SK-N-SH (cell line): ENCODE measurements at regions not wholly inside any gene's neighbourhood (a gene's known extent, or its start where the extent isn't known, plus 50 kb on each side); places are given as distances from the start of the nearest gene placed in this dataset.

Experiments used
- CTCF ChIA-PET: fragments of 300-600, 350-600 bp; formaldehyde crosslinking; extraction: SDS; loops from one replicate; lab custom pipeline; 2021; lab: Yijun Ruan, JAX
- POLR2A ChIA-PET: fragments of 350-600 bp; sonication (Branson Sonifier 250); formaldehyde crosslinking; extraction: SDS; loops from one replicate; lab custom pipeline; 2020; ENCODE audit warnings: antibody characterized with exemption, inconsistent platforms; lab: Yijun Ruan, JAX
- DNase-seq: peaks from one replicate; pipeline ENCODE4 v3.0.0; 2012
- H2AFZ ChIP-seq: fragments of 200-600 bp; sonication (generic); 2 replicates; pipeline ENCODE4 v1.8.1; 2016; ENCODE audit warnings: antibody characterized with exemption, mild to moderate bottlenecking, low read depth
- H3F3A ChIP-seq: fragments of 200-600 bp; sonication (generic); replicated peaks from 2 replicates; pipeline ENCODE3; 2016; ENCODE audit warnings: antibody characterized with exemption, mild to moderate bottlenecking; ENCODE audit not compliant: insufficient read depth
- H3K27ac ChIP-seq, 2 experiments: fragments of 200-500 bp in 1 of 2; fragments of 200-600 bp in 1 of 2; sonication (Bioruptor generic) in 1 of 2; sonication (generic), shearing (Covaris generic) in 1 of 2; 2 replicates each; pipeline versions ENCODE4 v1.5.1 to v1.6.1; 2014 to 2016; ENCODE audit warnings: low read depth in 2 of 2, inconsistent platforms in 1 of 2, low read length in 1 of 2, mild to moderate bottlenecking in 1 of 2, mixed read lengths in 1 of 2
- H3K27me3 ChIP-seq: fragments of 200-600 bp; sonication (generic), shearing (Covaris generic); 2 replicates; pipeline ENCODE4 v1.6.1; 2016; ENCODE audit warnings: mixed run types; ENCODE audit not compliant: insufficient read depth
- H3K36me3 ChIP-seq, 2 experiments: fragments of 200-500 bp in 1 of 2; fragments of 200-600 bp in 1 of 2; sonication (Bioruptor generic) in 1 of 2; sonication (generic) in 1 of 2; replicated peaks in 1 of 2; 2 replicates each; pipeline versions ENCODE3 to v1.5.1; 2014 to 2016; ENCODE audit warnings: low read length in 1 of 2, mild to moderate bottlenecking in 1 of 2; ENCODE audit not compliant: insufficient read depth in 2 of 2, control insufficient read depth in 1 of 2
- H3K4me1 ChIP-seq, 2 experiments: fragments of 200-500 bp in 1 of 2; fragments of 200-600 bp in 1 of 2; sonication (Bioruptor generic) in 1 of 2; sonication (generic), shearing (Covaris generic) in 1 of 2; 2 replicates each; pipeline versions ENCODE4 v1.5.1 to v1.6.1; 2014 to 2016; ENCODE audit warnings: low read depth in 1 of 2, low read length in 1 of 2, mixed run types in 1 of 2; ENCODE audit not compliant: insufficient read depth in 2 of 2, control insufficient read depth in 1 of 2
- H3K4me2 ChIP-seq: fragments of 200-600 bp; sonication (generic), shearing (Covaris generic); 2 replicates; pipeline ENCODE4 v1.6.1; 2017; ENCODE audit warnings: mixed run types
- H3K4me3 ChIP-seq, 2 experiments: fragments of 200-500 bp in 1 of 2; fragments of 200-600 bp in 1 of 2; sonication (Bioruptor generic) in 1 of 2; sonication (generic), shearing (Covaris generic) in 1 of 2; 2 replicates each; pipeline versions ENCODE4 v1.5.1 to v1.8.1; 2014 to 2016; ENCODE audit warnings: low read depth in 2 of 2, inconsistent platforms in 1 of 2, low read length in 1 of 2, mild to moderate bottlenecking in 1 of 2, mixed read lengths in 1 of 2, moderate library complexity in 1 of 2
- H3K79me2 ChIP-seq: fragments of 200-600 bp; sonication (generic); 2 replicates; pipeline ENCODE4 v1.8.1; 2017; ENCODE audit warnings: mild to moderate bottlenecking; ENCODE audit not compliant: insufficient read depth
- H3K9ac ChIP-seq: fragments of 200-600 bp; sonication (generic); 2 replicates; pipeline ENCODE4 v1.6.1; 2017; ENCODE audit warnings: mixed run types
- H3K9me2 ChIP-seq: fragments of 200-600 bp; sonication (generic); 2 replicates; pipeline ENCODE4 v1.6.1; 2017; ENCODE audit warnings: mixed run types
- H3K9me3 ChIP-seq: fragments of 200-600 bp; sonication (generic); 2 replicates; pipeline ENCODE4 v1.6.1; 2017; ENCODE audit warnings: mixed run types, mild to moderate bottlenecking, moderate library complexity
- H4K20me1 ChIP-seq: fragments of 200-600 bp; sonication (generic); 2 replicates; pipeline ENCODE4 v1.6.1; 2017; ENCODE audit warnings: mild to moderate bottlenecking, mixed run types; ENCODE audit not compliant: insufficient read depth
- CHD2 ChIP-seq: fragments of 150-350 bp; IDR thresholded peaks from 2 replicates; pipeline ENCODE4 v1.6.1; 2018; ENCODE audit warnings: low read length; ENCODE audit not compliant: partially characterized antibody
- CTCF ChIP-seq: fragments of 200-600 bp; sonication (generic); IDR thresholded peaks from 2 replicates; pipeline ENCODE4 v1.6.1; 2017; ENCODE audit warnings: antibody characterized with exemption, mild to moderate bottlenecking, moderate library complexity
- EP300 ChIP-seq, 2 experiments: IDR thresholded peaks; 2 replicates each; pipeline versions ENCODE4 v1.4.0 to v1.6.1; 2012; ENCODE audit warnings: borderline replicate concordance in 1 of 2, low read depth in 1 of 2, low read length in 1 of 2
- FOSL2 ChIP-seq: IDR thresholded peaks from 2 replicates; pipeline ENCODE4 v1.4.0; 2012; ENCODE audit warnings: low read depth, mild to moderate bottlenecking, moderate library complexity, borderline replicate concordance
- FOXM1 ChIP-seq: IDR thresholded peaks from 2 replicates; pipeline ENCODE4 v1.4.0; 2012; ENCODE audit warnings: low read depth, mild to moderate bottlenecking
- GABPA ChIP-seq: IDR thresholded peaks from 2 replicates; pipeline ENCODE4 v1.4.0; 2012; ENCODE audit warnings: low read depth, mild to moderate bottlenecking
- GATA2 ChIP-seq: sonication (generic); formaldehyde crosslinking; IDR thresholded peaks from 2 replicates; pipeline ENCODE4 v1.5.0; 2020; ENCODE audit warnings: mild to moderate bottlenecking, missing genetic modification reagents
- MAX ChIP-seq: IDR thresholded peaks from 2 replicates; pipeline ENCODE4 v1.4.0; 2012; ENCODE audit warnings: low read depth
- MEF2A ChIP-seq: IDR thresholded peaks from 2 replicates; pipeline ENCODE4 v1.4.0; 2012; ENCODE audit warnings: low read depth, borderline replicate concordance
- MXI1 ChIP-seq: IDR thresholded peaks from 2 replicates; pipeline ENCODE4 v1.6.1; 2012; ENCODE audit warnings: mild to moderate bottlenecking, low read depth, low read length, improper control_type of control experiment
- NRF1 ChIP-seq: IDR thresholded peaks from 2 replicates; pipeline ENCODE4 v1.6.1; 2012; ENCODE audit warnings: low read depth, mild to moderate bottlenecking, low read length
- RXRA ChIP-seq: IDR thresholded peaks from 2 replicates; pipeline ENCODE4 v1.4.0; 2012; ENCODE audit warnings: low read depth, mild to moderate bottlenecking, borderline replicate concordance
- SIN3A ChIP-seq: IDR thresholded peaks from 2 replicates; pipeline ENCODE4 v1.6.1; 2012; ENCODE audit warnings: low read depth, mild to moderate bottlenecking, low read length, moderate library complexity, borderline replicate concordance
- SMC3 ChIP-seq: IDR thresholded peaks from 2 replicates; pipeline ENCODE4 v1.6.1; 2012; ENCODE audit warnings: low read depth, low read length, improper control_type of control experiment
- TAF1 ChIP-seq: IDR thresholded peaks from 2 replicates; pipeline ENCODE4 v1.6.1; 2012; ENCODE audit warnings: low read depth, mild to moderate bottlenecking, low read length, moderate library complexity, borderline replicate concordance
- TCF12 ChIP-seq: IDR thresholded peaks from 2 replicates; pipeline ENCODE4 v1.4.0; 2012
- TEAD4 ChIP-seq: IDR thresholded peaks from 2 replicates; pipeline ENCODE4 v1.4.0; 2012; ENCODE audit warnings: mild to moderate bottlenecking, borderline replicate concordance; ENCODE audit not compliant: insufficient read depth
- USF1 ChIP-seq: IDR thresholded peaks from 2 replicates; pipeline ENCODE4 v1.4.0; 2012; ENCODE audit warnings: low read depth, borderline replicate concordance
- USF2 ChIP-seq: fragments of 150-350 bp; IDR thresholded peaks from 2 replicates; pipeline ENCODE4 v1.6.1; 2017; ENCODE audit warnings: antibody characterized with exemption, low read length, low read depth, borderline replicate concordance
- WGBS: methylation state at CpG from one replicate; pipeline ENCODE4 v1.1.6; 2017; ENCODE audit warnings: low lambda C conversion rate; 5-methylcytosine and 5-hydroxymethylcytosine counted together

- Histone ChIP-seq H3K4me2 (no peak overlapping the region), H3K27ac (no peak overlapping the region), H3K4me1 (peaks cover 4 to 5% of the 10 kb centered on the region in 2 experiments; a peak in 2 of 4 replicates), H3K9me3 (no peaks in the 10 kb centered on the region), H2AFZ (no peak overlapping the region), H4K20me1 (no peaks in the 10 kb centered on the region), H3K9ac (no peak overlapping the region), H3K27me3 (peaks cover 6% of the 10 kb centered on the region; the same call in 1 of the 2 replicates), H3K36me3 (no peaks in the 10 kb centered on the region), H3F3A (no peaks in the 10 kb centered on the region), H3K9me2 (no peaks in the 10 kb centered on the region), H3K4me3 (no peak overlapping the region), H3K79me2 (no peaks in the 10 kb centered on the region)
- POLR2A ChIA-PET = no interaction called here
- no peak for DNase-seq
- CTCF ChIA-PET = no interaction called here
- TF ChIP-seq TCF12 (no peak), MXI1 (no peak), FOXM1 (no peak), RXRA (no peak), CHD2 (no peak), SIN3A (no peak), USF2 (no peak), CTCF (no peak), NRF1 (no peak), SMC3 (no peak), MEF2A (no peak), TAF1 (no peak), MAX (no peak), TEAD4 (no peak), GATA2 (CRISPR knock-in tag) (no peak), USF1 (no peak), FOSL2 (no peak), EP300 (IDR thresholded peaks at IDR 0.05; ENCODE audit: borderline replicate concordance in 1 of 2, low read depth in 1 of 2, low read length in 1 of 2) (no peak), GABPA (no peak)
- WGBS = 88% methylated on average over 46 of the region's 57 CpGs
These were observed 79.7 kb downstream of the FOXL3 start for GRCh38 chr7:369476-370258.
